ENCODE measurements at regions not wholly inside any gene's neighbourhood (a gene's known extent, or its start where the extent isn't known, plus 50 kb on each side); places are given as distances from the start of the nearest gene placed in this dataset.

- no peaks in the 10 kb centered on the region for H3K36me3 ChIP-seq
- no peaks in the 10 kb centered on the region for H3K27me3 ChIP-seq
- H3K4me3 ChIP-seq, result no peak overlapping the region
- H3K27ac ChIP-seq, result no peak overlapping the region
- intact Hi-C loops (cut with DNase I; ENCODE audit: low total_unique reads), result no loop called here
- no peaks in the 10 kb centered on the region for H3K9me3 ChIP-seq
- DNase-seq, result no peak
- H3K4me1 ChIP-seq, result no peaks in the 10 kb centered on the region
- TF ChIP-seq, protein P1, sequence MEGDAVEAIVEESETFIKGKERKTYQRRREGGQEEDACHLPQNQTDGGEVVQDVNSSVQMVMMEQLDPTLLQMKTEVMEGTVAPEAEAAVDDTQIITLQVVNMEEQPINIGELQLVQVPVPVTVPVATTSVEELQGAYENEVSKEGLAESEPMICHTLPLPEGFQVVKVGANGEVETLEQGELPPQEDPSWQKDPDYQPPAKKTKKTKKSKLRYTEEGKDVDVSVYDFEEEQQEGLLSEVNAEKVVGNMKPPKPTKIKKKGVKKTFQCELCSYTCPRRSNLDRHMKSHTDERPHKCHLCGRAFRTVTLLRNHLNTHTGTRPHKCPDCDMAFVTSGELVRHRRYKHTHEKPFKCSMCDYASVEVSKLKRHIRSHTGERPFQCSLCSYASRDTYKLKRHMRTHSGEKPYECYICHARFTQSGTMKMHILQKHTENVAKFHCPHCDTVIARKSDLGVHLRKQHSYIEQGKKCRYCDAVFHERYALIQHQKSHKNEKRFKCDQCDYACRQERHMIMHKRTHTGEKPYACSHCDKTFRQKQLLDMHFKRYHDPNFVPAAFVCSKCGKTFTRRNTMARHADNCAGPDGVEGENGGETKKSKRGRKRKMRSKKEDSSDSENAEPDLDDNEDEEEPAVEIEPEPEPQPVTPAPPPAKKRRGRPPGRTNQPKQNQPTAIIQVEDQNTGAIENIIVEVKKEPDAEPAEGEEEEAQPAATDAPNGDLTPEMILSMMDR (IDR thresholded peaks at IDR 0.05), result no peak
Observed at GRCh38 chr1:81069856-81070255, 730.9 kb upstream of the ADGRL2 start.

- TF ChIP-seq, protein P1 (IDR thresholded peaks at IDR 0.05), result no peak
- H3K36me3 ChIP-seq, result no peaks in the 10 kb centered on the region
- DNase-seq, result no peak
- H3K27me3 ChIP-seq, result no peaks in the 10 kb centered on the region
- no peaks in the 10 kb centered on the region for H3K9me3 ChIP-seq
- no peak overlapping the region for H3K27ac ChIP-seq
- H3K4me3 ChIP-seq, result no peak overlapping the region
- intact Hi-C loops (cut with DNase I; ENCODE audit: low total_unique reads), result no loop called here
- H3K4me1 ChIP-seq, result no peaks in the 10 kb centered on the region
Observed at GRCh38 chr1:81068726-81069125, 732.0 kb upstream of the ADGRL2 start.

GRCh38 chr1:81053826-81054225 is 746.9 kb upstream of the ADGRL2 start:
- no peaks in the 10 kb centered on the region for H3K9me3 ChIP-seq
- H3K4me3 ChIP-seq, result no peak overlapping the region
- no peaks in the 10 kb centered on the region for H3K27me3 ChIP-seq
- TF ChIP-seq, protein P1 (IDR thresholded peaks at IDR 0.05), result no peak
- no peaks in the 10 kb centered on the region for H3K4me1 ChIP-seq
- intact Hi-C loops (cut with DNase I; ENCODE audit: low total_unique reads), result no loop called here
- no peak for DNase-seq
- no peaks in the 10 kb centered on the region for H3K36me3 ChIP-seq
- H3K27ac ChIP-seq, result no peak overlapping the region

DNA sequence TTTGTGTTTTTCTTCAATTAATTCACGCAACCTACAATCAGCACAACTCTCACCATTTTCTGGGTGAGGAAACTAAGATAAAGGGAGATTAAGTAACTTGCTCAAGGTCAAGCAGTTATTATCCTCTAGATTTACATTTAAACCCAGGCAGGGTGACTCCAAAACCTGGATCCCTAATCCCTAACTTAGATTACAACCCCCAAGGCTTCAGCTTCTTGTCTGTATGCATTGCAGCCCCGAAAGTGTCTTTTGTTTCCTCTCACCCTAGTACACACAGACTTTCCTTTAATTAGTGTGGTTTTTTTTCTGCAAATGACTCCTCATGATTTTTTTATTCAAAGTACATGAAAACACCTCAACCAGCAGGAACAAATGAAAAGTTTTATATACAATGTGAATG is 748.6 kb upstream of the ADGRL2 start:
- H3K9me3 ChIP-seq, result no peaks in the 10 kb centered on the region
- TF ChIP-seq, protein P1 (IDR thresholded peaks at IDR 0.05), result no peak
- intact Hi-C loops (cut with DNase I; ENCODE audit: low total_unique reads), result no loop called here
- H3K4me1 ChIP-seq, result no peaks in the 10 kb centered on the region
- no peak overlapping the region for H3K27ac ChIP-seq
- no peaks in the 10 kb centered on the region for H3K36me3 ChIP-seq
- DNase-seq, result no peak
- no peaks in the 10 kb centered on the region for H3K27me3 ChIP-seq
- H3K4me3 ChIP-seq, result no peak overlapping the region

DNA sequence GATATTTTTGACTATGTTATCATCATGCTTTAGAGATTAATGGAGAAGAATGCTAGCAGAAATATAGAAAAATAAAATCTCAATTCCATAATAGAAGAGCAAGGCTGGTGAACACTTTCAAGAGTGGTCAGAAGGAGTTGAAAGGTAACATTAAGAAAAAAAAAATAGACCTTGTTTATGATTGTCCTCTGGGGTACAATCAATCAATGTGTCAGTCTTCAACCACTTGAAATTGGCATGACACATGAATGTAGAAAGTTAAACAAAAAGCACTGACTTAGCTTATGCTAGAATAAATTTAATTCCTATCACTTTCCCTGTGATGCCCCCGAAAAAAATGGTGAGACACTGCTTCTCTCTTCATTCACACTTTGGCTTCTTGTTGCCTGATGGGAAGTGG is 750.3 kb upstream of the ADGRL2 start:
- DNase-seq, result no peak
- no peaks in the 10 kb centered on the region for H3K4me1 ChIP-seq
- H3K4me3 ChIP-seq, result no peak overlapping the region
- H3K27me3 ChIP-seq, result no peaks in the 10 kb centered on the region
- no peak overlapping the region for H3K27ac ChIP-seq
- H3K36me3 ChIP-seq, result no peaks in the 10 kb centered on the region
- TF ChIP-seq, protein P1 (IDR thresholded peaks at IDR 0.05), result no peak
- intact Hi-C loops (cut with DNase I; ENCODE audit: low total_unique reads), result no loop called here
- H3K9me3 ChIP-seq, result no peaks in the 10 kb centered on the region

GRCh38 chr1:81044708-81045107 is 756.0 kb upstream of the ADGRL2 start:
- H3K4me3 ChIP-seq, result no peak overlapping the region
- H3K27ac ChIP-seq, result no peak overlapping the region
- H3K27me3 ChIP-seq, result no peaks in the 10 kb centered on the region
- TF ChIP-seq, protein P1 (IDR thresholded peaks at IDR 0.05), result no peak
- H3K4me1 ChIP-seq, result no peaks in the 10 kb centered on the region
- DNase-seq, result no peak
- H3K9me3 ChIP-seq, result no peaks in the 10 kb centered on the region
- intact Hi-C loops (cut with DNase I; ENCODE audit: low total_unique reads), result no loop called here
- no peaks in the 10 kb centered on the region for H3K36me3 ChIP-seq

All from tibial artery (tissue), 4 donors.